ENCODE measurements at regions not wholly inside any gene's neighbourhood (a gene's known extent, or its start where the extent isn't known, plus 50 kb on each side); places are given as distances from the start of the nearest gene placed in this dataset.
"Not testable (repeated sequence)": the region's sequence is repeated elsewhere in the genome, so short reads cannot be mapped to it uniquely, and the experiment has no call there.

GRCh38 chr3:89533275-89533674 lies 425.9 kb downstream of the EPHA3 start:
- no peak overlapping the region for H3K4me3 Mint-ChIP-seq
- no peaks in the 10 kb centered on the region for H3K4me1 Mint-ChIP-seq (ENCODE audit: low read depth)
- peaks cover 6% of the 10 kb centered on the region for H3K9me3 Mint-ChIP-seq
- no peaks in the 10 kb centered on the region for H3K27me3 Mint-ChIP-seq (ENCODE audit: low read depth)
- ATAC-seq = no peak
- no peak for DNase-seq
- no peaks in the 10 kb centered on the region for H3K36me3 Mint-ChIP-seq (ENCODE audit: insufficient read depth)

- not testable (repeated sequence) for H3K36me3 Mint-ChIP-seq (ENCODE audit: insufficient read depth); DNase-seq; H3K4me1 Mint-ChIP-seq (ENCODE audit: low read depth); H3K27me3 Mint-ChIP-seq (ENCODE audit: low read depth); ATAC-seq; H3K4me3 Mint-ChIP-seq
- peaks cover 23% of the 10 kb centered on the region for H3K9me3 Mint-ChIP-seq
Observed at GRCh38 chr3:89554587-89554986, 447.2 kb downstream of the EPHA3 start.

GRCh38 chr3:89558711-89559110 lies 451.3 kb downstream of the EPHA3 start:
- Mint-ChIP-seq H3K4me3 (no peak overlapping the region), H3K4me1 (ENCODE audit: low read depth) (no peaks in the 10 kb centered on the region), H3K36me3 (ENCODE audit: insufficient read depth) (no peaks in the 10 kb centered on the region), H3K27me3 (ENCODE audit: low read depth) (no peaks in the 10 kb centered on the region), H3K9me3 (peaks cover 21% of the 10 kb centered on the region)
- no peak for DNase-seq
- ATAC-seq = no peak

- H3K36me3 Mint-ChIP-seq (ENCODE audit: insufficient read depth) = no peaks in the 10 kb centered on the region
- H3K27me3 Mint-ChIP-seq (ENCODE audit: low read depth) = no peaks in the 10 kb centered on the region
- no peak for DNase-seq
- H3K9me3 Mint-ChIP-seq = peaks cover 21% of the 10 kb centered on the region
- no peak overlapping the region for H3K4me3 Mint-ChIP-seq
- ATAC-seq = no peak
- H3K4me1 Mint-ChIP-seq (ENCODE audit: low read depth) = no peaks in the 10 kb centered on the region
Observed at GRCh38 chr3:89560568-89560967, 453.1 kb downstream of the EPHA3 start.

- Mint-ChIP-seq H3K27me3 (ENCODE audit: low read depth) (no peaks in the 10 kb centered on the region), H3K36me3 (ENCODE audit: insufficient read depth) (no peaks in the 10 kb centered on the region), H3K9me3 (peaks cover 26% of the 10 kb centered on the region), H3K4me1 (ENCODE audit: low read depth) (no peaks in the 10 kb centered on the region), H3K4me3 (no peak overlapping the region)
- ATAC-seq = no peak
- DNase-seq = no peak
Observed at GRCh38 chr3:89562373-89562772, 455.0 kb downstream of the EPHA3 start.

GRCh38 chr3:89565098-89565497 lies 457.7 kb downstream of the EPHA3 start:
- Mint-ChIP-seq H3K27me3 (ENCODE audit: low read depth) (no peaks in the 10 kb centered on the region), H3K9me3 (peaks cover 22% of the 10 kb centered on the region), H3K36me3 (ENCODE audit: insufficient read depth) (no peaks in the 10 kb centered on the region), H3K4me3 (no peak overlapping the region), H3K4me1 (ENCODE audit: low read depth) (no peaks in the 10 kb centered on the region)
- ATAC-seq (no peak), DNase-seq (no peak)

GRCh38 chr3:89570465-89570864 lies 463.0 kb downstream of the EPHA3 start:
- Mint-ChIP-seq H3K36me3 (ENCODE audit: insufficient read depth) (no peaks in the 10 kb centered on the region), H3K9me3 (peaks cover 9% of the 10 kb centered on the region), H3K4me1 (ENCODE audit: low read depth) (no peaks in the 10 kb centered on the region), H3K27me3 (ENCODE audit: low read depth) (no peaks in the 10 kb centered on the region), H3K4me3 (no peak overlapping the region)
- ATAC-seq (no peak), DNase-seq (no peak)

GRCh38 chr3:89571298-89571697 lies 463.9 kb downstream of the EPHA3 start:
- DNase-seq = no peak
- H3K4me3 Mint-ChIP-seq = no peak overlapping the region
- no peak for ATAC-seq
- H3K27me3 Mint-ChIP-seq (ENCODE audit: low read depth) = no peaks in the 10 kb centered on the region
- H3K4me1 Mint-ChIP-seq (ENCODE audit: low read depth) = no peaks in the 10 kb centered on the region
- no peaks in the 10 kb centered on the region for H3K36me3 Mint-ChIP-seq (ENCODE audit: insufficient read depth)
- H3K9me3 Mint-ChIP-seq = peaks cover 1% of the 10 kb centered on the region

- Mint-ChIP-seq H3K36me3 (ENCODE audit: insufficient read depth) (no peaks in the 10 kb centered on the region), H3K4me1 (ENCODE audit: low read depth) (no peaks in the 10 kb centered on the region), H3K27me3 (ENCODE audit: low read depth) (no peaks in the 10 kb centered on the region), H3K4me3 (no peak overlapping the region), H3K9me3 (no peaks in the 10 kb centered on the region)
- no peak for ATAC-seq
- DNase-seq = no peak
Observed at GRCh38 chr3:89571707-89572106, 464.3 kb downstream of the EPHA3 start.

- ATAC-seq (no peak), DNase-seq (no peak)
- Mint-ChIP-seq H3K4me3 (no peak overlapping the region), H3K4me1 (ENCODE audit: low read depth) (no peaks in the 10 kb centered on the region), H3K36me3 (ENCODE audit: insufficient read depth) (no peaks in the 10 kb centered on the region), H3K9me3 (no peaks in the 10 kb centered on the region), H3K27me3 (ENCODE audit: low read depth) (no peaks in the 10 kb centered on the region)
Observed at GRCh38 chr3:89572261-89572660, 464.8 kb downstream of the EPHA3 start.

- Mint-ChIP-seq H3K36me3 (ENCODE audit: insufficient read depth) (no peaks in the 10 kb centered on the region), H3K27me3 (ENCODE audit: low read depth) (no peaks in the 10 kb centered on the region)
Observed at GRCh38 chr3:89576417-89576816, 469.0 kb downstream of the EPHA3 start.

GRCh38 chr3:89577637-89578530 lies 470.5 kb downstream of the EPHA3 start:
- H3K9me3 Mint-ChIP-seq = peaks cover 4% of the 10 kb centered on the region
- DNase-seq = no peak
- no peaks in the 10 kb centered on the region for H3K27me3 Mint-ChIP-seq (ENCODE audit: low read depth)
- no peak overlapping the region for H3K4me3 Mint-ChIP-seq
- no peaks in the 10 kb centered on the region for H3K4me1 Mint-ChIP-seq (ENCODE audit: low read depth)
- no peak for ATAC-seq
- H3K36me3 Mint-ChIP-seq (ENCODE audit: insufficient read depth) = no peaks in the 10 kb centered on the region

More at GRCh38 chr3:89576417-89576816, 469.0 kb downstream of the EPHA3 start:
- H3K4me1 Mint-ChIP-seq (ENCODE audit: low read depth) = no peaks in the 10 kb centered on the region
- DNase-seq (no peak), ATAC-seq (no peak)
- H3K9me3 Mint-ChIP-seq = no peaks in the 10 kb centered on the region
- no peak overlapping the region for H3K4me3 Mint-ChIP-seq

- no peak overlapping the region for H3K4me3 Mint-ChIP-seq
- ATAC-seq (no peak), DNase-seq (no peak)
- H3K9me3 Mint-ChIP-seq = peaks cover 7% of the 10 kb centered on the region
- H3K4me1 Mint-ChIP-seq (ENCODE audit: low read depth) = no peaks in the 10 kb centered on the region
- H3K36me3 Mint-ChIP-seq (ENCODE audit: insufficient read depth) = no peaks in the 10 kb centered on the region
- H3K27me3 Mint-ChIP-seq (ENCODE audit: low read depth) = no peaks in the 10 kb centered on the region
Observed at GRCh38 chr3:89580859-89581258, 473.4 kb downstream of the EPHA3 start.

- Mint-ChIP-seq H3K4me1 (ENCODE audit: low read depth) (no peaks in the 10 kb centered on the region), H3K4me3 (no peak overlapping the region), H3K36me3 (ENCODE audit: insufficient read depth) (no peaks in the 10 kb centered on the region), H3K27me3 (ENCODE audit: low read depth) (no peaks in the 10 kb centered on the region), H3K9me3 (peaks cover 14% of the 10 kb centered on the region)
- DNase-seq (no peak), ATAC-seq (no peak)
Observed at GRCh38 chr3:89584398-89584797, 477.0 kb downstream of the EPHA3 start.

- DNase-seq (no peak), ATAC-seq (no peak)
- H3K4me3 Mint-ChIP-seq = no peak overlapping the region
- H3K36me3 Mint-ChIP-seq (ENCODE audit: insufficient read depth) = no peaks in the 10 kb centered on the region
- no peaks in the 10 kb centered on the region for H3K4me1 Mint-ChIP-seq (ENCODE audit: low read depth)
- H3K27me3 Mint-ChIP-seq (ENCODE audit: low read depth) = no peaks in the 10 kb centered on the region
- H3K9me3 Mint-ChIP-seq = peaks cover 14% of the 10 kb centered on the region
Observed at GRCh38 chr3:89586256-89586655, 478.8 kb downstream of the EPHA3 start.
